Glutamatergic neuron (in vitro differentiated cells): ENCODE measurements at regions not wholly inside any gene's neighbourhood (a gene's known extent, or its start where the extent isn't known, plus 50 kb on each side); places are given as distances from the start of the nearest gene placed in this dataset.

Experiments
- DNase-seq: peaks from one replicate; pipeline ENCODE4 v3.0.0; 2022
- H3K27ac Mint-ChIP-seq: one replicate; pipeline ENCODE4 v1.8.0; 2020; ENCODE audit warnings: mild to moderate bottlenecking, mixed read lengths, inconsistent platforms; ENCODE audit not compliant: unreplicated experiment
- H3K27me3 Mint-ChIP-seq: one replicate; pipeline ENCODE4 v1.8.0; 2020; ENCODE audit warnings: mild to moderate bottlenecking, moderate library complexity, mixed read lengths, inconsistent platforms; ENCODE audit not compliant: unreplicated experiment
- H3K36me3 Mint-ChIP-seq: one replicate; pipeline ENCODE4 v1.8.0; 2020; ENCODE audit warnings: mild to moderate bottlenecking, mixed read lengths, inconsistent platforms; ENCODE audit not compliant: unreplicated experiment
- H3K4me1 Mint-ChIP-seq: one replicate; pipeline ENCODE4 v1.8.0; 2020; ENCODE audit warnings: mild to moderate bottlenecking, low read depth, mixed read lengths, inconsistent platforms; ENCODE audit not compliant: unreplicated experiment
- H3K4me3 Mint-ChIP-seq: one replicate; pipeline ENCODE4 v1.8.0; 2020; ENCODE audit warnings: mild to moderate bottlenecking, mixed read lengths, inconsistent platforms; ENCODE audit not compliant: unreplicated experiment
- H3K9me3 Mint-ChIP-seq: one replicate; pipeline ENCODE4 v1.8.0; 2020; ENCODE audit warnings: mild to moderate bottlenecking, moderate library complexity, mixed read lengths, inconsistent platforms; ENCODE audit not compliant: unreplicated experiment
- CTCF ChIP-seq: fragments of 200-600 bp; sonication (generic); IDR thresholded peaks from one replicate; pipeline ENCODE4 v1.5.0; 2021; ENCODE audit not compliant: partially characterized antibody, unreplicated experiment

- Mint-ChIP-seq H3K4me3 (no peak overlapping the region), H3K9me3 (peaks cover 1% of the 10 kb centered on the region), H3K36me3 (no peaks in the 10 kb centered on the region), H3K4me1 (peaks cover 5% of the 10 kb centered on the region), H3K27me3 (no peaks in the 10 kb centered on the region), H3K27ac (no peak overlapping the region)
- no peak for TF ChIP-seq CTCF
- DNase-seq: no peak
These were observed 65.4 kb downstream of the MRPL32 start for GRCh38 chr7:42997611-42998010.

- TF ChIP-seq CTCF: no peak
- Mint-ChIP-seq H3K9me3 (no peaks in the 10 kb centered on the region), H3K4me1 (no peaks in the 10 kb centered on the region), H3K4me3 (no peak overlapping the region), H3K27ac (no peak overlapping the region), H3K27me3 (no peaks in the 10 kb centered on the region), H3K36me3 (no peaks in the 10 kb centered on the region)
- no peak for DNase-seq
These were observed 71.9 kb downstream of the MRPL32 start for GRCh38 chr7:43004082-43004481.

- Mint-ChIP-seq H3K4me3 (no peak overlapping the region), H3K4me1 (no peaks in the 10 kb centered on the region), H3K36me3 (no peaks in the 10 kb centered on the region), H3K27ac (no peak overlapping the region), H3K9me3 (no peaks in the 10 kb centered on the region), H3K27me3 (no peaks in the 10 kb centered on the region)
- TF ChIP-seq CTCF: no peak
- DNase-seq: no peak
These were observed 73.8 kb downstream of the MRPL32 start for GRCh38 chr7:43006008-43006407.

GRCh38 chr7:43010061-43010460 is 77.9 kb downstream of the MRPL32 start:
- peaks cover 2% of the 10 kb centered on the region for H3K9me3 Mint-ChIP-seq
- H3K4me1 Mint-ChIP-seq: no peaks in the 10 kb centered on the region
- TF ChIP-seq CTCF: no peak
- no peak overlapping the region for H3K27ac Mint-ChIP-seq
- no peaks in the 10 kb centered on the region for H3K36me3 Mint-ChIP-seq
- H3K4me3 Mint-ChIP-seq: no peak overlapping the region
- H3K27me3 Mint-ChIP-seq: no peaks in the 10 kb centered on the region
- DNase-seq: no peak

GRCh38 chr7:43011879-43012278 is 79.7 kb downstream of the MRPL32 start:
- Mint-ChIP-seq H3K9me3 (peaks cover 2% of the 10 kb centered on the region), H3K4me1 (no peaks in the 10 kb centered on the region), H3K36me3 (no peaks in the 10 kb centered on the region), H3K27me3 (no peaks in the 10 kb centered on the region), H3K27ac (no peak overlapping the region), H3K4me3 (no peak overlapping the region)
- no peak for TF ChIP-seq CTCF
- DNase-seq: no peak
